ENCODE measurements at regions not wholly inside any gene's neighbourhood (a gene's known extent, or its start where the extent isn't known, plus 50 kb on each side); places are given as distances from the start of the nearest gene placed in this dataset.

GRCh38 chr12:30437044-30437443, 258.6 kb downstream of the IPO8 start:
- no peak for TF ChIP-seq CTCF (IDR thresholded peaks at IDR 0.05)
- TF ChIP-seq EP300 (IDR thresholded peaks at IDR 0.05), result no peak

Data from ovary (tissue), 3 donors.